ENCODE measurements at regions not wholly inside any gene's neighbourhood (a gene's known extent, or its start where the extent isn't known, plus 50 kb on each side); places are given as distances from the start of the nearest gene placed in this dataset.

DNA sequence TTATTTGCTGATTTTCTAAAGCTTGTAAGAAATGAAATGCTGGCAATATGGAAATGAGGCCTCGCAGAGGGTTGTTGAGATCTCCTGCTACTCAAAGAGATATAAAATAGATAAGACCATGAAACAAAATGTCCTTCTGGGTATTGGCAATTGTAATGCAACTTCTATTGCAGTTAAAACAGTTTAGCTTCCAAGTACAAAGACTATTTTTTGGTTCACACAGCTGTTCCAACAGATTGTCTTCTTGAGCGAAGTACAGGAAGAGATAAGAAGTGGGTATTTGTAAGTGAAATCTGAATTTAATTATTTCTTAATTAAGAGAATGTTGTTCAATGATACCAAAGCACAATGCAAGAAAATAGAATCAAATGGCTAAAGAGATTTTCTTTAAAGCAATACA, 801.5 kb upstream of the GBE1 start:
- TF ChIP-seq POLR2A (IDR thresholded peaks at IDR 0.05; ENCODE audit: low read depth, low read length), result no peak
- TF ChIP-seq POLR2AphosphoS5 (IDR thresholded peaks at IDR 0.05; ENCODE audit: low read depth, low read length), result no peak
- TF ChIP-seq TAF1 (IDR thresholded peaks at IDR 0.05; ENCODE audit: low read depth, low read length), result no peak
- no peak for TF ChIP-seq POU2F2 (IDR thresholded peaks at IDR 0.05; ENCODE audit: low read depth, low read length)

Data from GM12891 (cell line).